H9 (cell line): ENCODE measurements at regions not wholly inside any gene's neighbourhood (a gene's known extent, or its start where the extent isn't known, plus 50 kb on each side); places are given as distances from the start of the nearest gene placed in this dataset.

Source experiments
- DNase-seq: peaks from one replicate; pipeline ENCODE4 v3.0.0-alpha.2; 2017
- H2AFZ ChIP-seq: one replicate; pipeline ENCODE4 v1.6.1; 2013; ENCODE audit warnings: mild to moderate bottlenecking, low read length, control low read depth, moderate library complexity
- H2AK5ac ChIP-seq: 2 replicates; pipeline ENCODE4 v1.6.1; 2013; ENCODE audit warnings: low read length, control low read depth, mixed read lengths; ENCODE audit not compliant: insufficient read length
- H2BK120ac ChIP-seq: one replicate; pipeline ENCODE4 v1.6.1; 2013; ENCODE audit warnings: low read depth, mild to moderate bottlenecking, low read length, control low read depth, inconsistent platforms; ENCODE audit not compliant: poor library complexity, severe bottlenecking
- H2BK12ac ChIP-seq: 2 replicates; pipeline ENCODE4 v1.6.1; 2013; ENCODE audit warnings: low read length, control low read depth, mixed read lengths, low read depth; ENCODE audit not compliant: insufficient read length
- H2BK15ac ChIP-seq: 2 replicates; pipeline ENCODE4 v1.6.1; 2013; ENCODE audit warnings: low read depth, low read length, control low read depth
- H2BK20ac ChIP-seq: one replicate; pipeline ENCODE4 v1.6.1; 2013; ENCODE audit warnings: low read depth, mild to moderate bottlenecking, low read length, control low read depth, inconsistent platforms; ENCODE audit not compliant: poor library complexity, severe bottlenecking
- H2BK5ac ChIP-seq: 2 replicates; pipeline ENCODE4 v1.6.1; 2013; ENCODE audit warnings: low read length, control low read depth, mixed read lengths; ENCODE audit not compliant: insufficient read length
- H3K14ac ChIP-seq: 2 replicates; pipeline ENCODE4 v1.6.1; 2013; ENCODE audit warnings: low read length, control low read depth; ENCODE audit not compliant: insufficient read depth
- H3K18ac ChIP-seq: 2 replicates; pipeline ENCODE4 v1.6.1; 2013; ENCODE audit warnings: low read depth, mild to moderate bottlenecking, mixed read lengths, low read length, control low read depth; ENCODE audit not compliant: insufficient read length
- H3K23ac ChIP-seq: 2 replicates; pipeline ENCODE4 v1.6.1; 2013; ENCODE audit warnings: low read length, control low read depth, mixed read lengths, low read depth; ENCODE audit not compliant: insufficient read length
- H3K23me2 ChIP-seq: 2 replicates; pipeline ENCODE4 v1.6.1; 2013; ENCODE audit warnings: low read depth, mild to moderate bottlenecking, mixed read lengths, low read length, control low read depth; ENCODE audit not compliant: insufficient read length, poor library complexity, severe bottlenecking
- H3K27ac ChIP-seq: 2 replicates; pipeline ENCODE4 v1.5.1; 2013; ENCODE audit warnings: low read length, control low read depth, mixed read lengths, low read depth; ENCODE audit not compliant: insufficient read length
- H3K27me3 ChIP-seq: 2 replicates; pipeline ENCODE4 v1.6.1; 2013; ENCODE audit warnings: low read length, control low read depth, inconsistent platforms; ENCODE audit not compliant: insufficient read depth
- H3K4ac ChIP-seq: 2 replicates; pipeline ENCODE4 v1.6.1; 2013; ENCODE audit warnings: low read depth, mild to moderate bottlenecking, control low read depth, inconsistent platforms, low read length, moderate library complexity
- H3K4me1 ChIP-seq: 2 replicates; pipeline ENCODE4 v1.6.1; 2013; ENCODE audit warnings: low read length, control low read depth, inconsistent platforms; ENCODE audit not compliant: insufficient read depth
- H3K4me2 ChIP-seq: 2 replicates; pipeline ENCODE4 v1.6.1; 2013; ENCODE audit warnings: low read length, control low read depth, mixed read lengths; ENCODE audit not compliant: insufficient read length, insufficient read depth
- H3K56ac ChIP-seq: 2 replicates; pipeline ENCODE4 v1.6.1; 2013; ENCODE audit warnings: low read depth, mild to moderate bottlenecking, mixed read lengths, low read length, control low read depth; ENCODE audit not compliant: insufficient read length
- H3K79me1 ChIP-seq: 2 replicates; pipeline ENCODE4 v1.6.1; 2013; ENCODE audit warnings: low read depth, mild to moderate bottlenecking, moderate library complexity, low read length, control low read depth, inconsistent platforms; ENCODE audit not compliant: insufficient read depth, poor library complexity, severe bottlenecking
- H3K79me2 ChIP-seq: 2 replicates; pipeline ENCODE4 v1.6.1; 2013; ENCODE audit warnings: low read length, control low read depth, inconsistent platforms; ENCODE audit not compliant: insufficient read depth
- H3K9ac ChIP-seq: 2 replicates; pipeline ENCODE4 v1.6.1; 2013; ENCODE audit warnings: low read length, control low read depth, mixed read lengths; ENCODE audit not compliant: insufficient read length; ENCODE audit errors: extremely low read depth
- H3K9me3 ChIP-seq: one replicate; pipeline ENCODE4 v1.6.1; 2013; ENCODE audit warnings: low read depth, low read length, inconsistent platforms; ENCODE audit not compliant: control insufficient read depth
- H3T11ph ChIP-seq: one replicate; pipeline ENCODE4 v1.6.1; 2013; ENCODE audit warnings: mild to moderate bottlenecking, low read length, control low read depth, inconsistent platforms
- H4K20me1 ChIP-seq: one replicate; pipeline ENCODE4 v1.6.1; 2013; ENCODE audit not compliant: control insufficient read depth, insufficient read length, insufficient read depth
- H4K5ac ChIP-seq: 2 replicates; pipeline ENCODE4 v1.6.1; 2013; ENCODE audit warnings: low read depth, mild to moderate bottlenecking, mixed read lengths, low read length, control low read depth; ENCODE audit not compliant: insufficient read length
- H4K8ac ChIP-seq: replicated peaks from 2 replicates; pipeline ENCODE4 v1.6.1; 2013; ENCODE audit warnings: low read length, control low read depth, mixed read lengths, low read depth; ENCODE audit not compliant: insufficient read length
- H4K91ac ChIP-seq: 2 replicates; pipeline ENCODE4 v1.6.1; 2013; ENCODE audit warnings: low read depth, mild to moderate bottlenecking, moderate library complexity, mixed read lengths, low read length, control low read depth; ENCODE audit not compliant: insufficient read length
- H3K27ac Mint-ChIP-seq, 3 experiments: 2 replicates in 2 of 3; 3 replicates in 1 of 3; pipeline ENCODE4 v1.8.0; 2020 to 2021; ENCODE audit warnings: mixed read lengths in 3 of 3, mild to moderate bottlenecking in 1 of 3, moderate library complexity in 1 of 3
- H3K27me3 Mint-ChIP-seq: 2 replicates; pipeline ENCODE4 v1.8.0; 2021; ENCODE audit warnings: low read depth, mild to moderate bottlenecking, moderate library complexity, mixed read lengths
- H3K36me3 Mint-ChIP-seq, 3 experiments: 2 replicates in 2 of 3; 3 replicates in 1 of 3; pipeline ENCODE4 v1.8.0; 2020 to 2021; ENCODE audit warnings: low read depth in 3 of 3, mixed read lengths in 3 of 3; ENCODE audit not compliant: insufficient read depth in 1 of 3
- H3K4me1 Mint-ChIP-seq, 2 experiments: 2 replicates each; pipeline ENCODE4 v1.8.0; 2020; ENCODE audit warnings: mixed read lengths in 2 of 2
- H3K4me3 Mint-ChIP-seq, 2 experiments: 2 replicates in 1 of 2; 3 replicates in 1 of 2; pipeline ENCODE4 v1.8.0; 2020 to 2021; ENCODE audit warnings: mild to moderate bottlenecking in 2 of 2, mixed read lengths in 2 of 2, moderate library complexity in 1 of 2
- H3K9me3 Mint-ChIP-seq, 2 experiments: 2 replicates in 1 of 2; 3 replicates in 1 of 2; pipeline ENCODE4 v1.8.0; 2020; ENCODE audit warnings: mild to moderate bottlenecking in 2 of 2, mixed read lengths in 2 of 2, moderate library complexity in 1 of 2
- WGBS: extraction: QIAGEN DNeasy Blood & Tissue Kit; methylation state at CpG from one replicate; pipeline ENCODE4 v1.1.7; 2013; ENCODE audit warnings: missing lambda C conversion rate, low lambda C conversion rate, mixed read lengths; ENCODE audit not compliant: insufficient read length; ENCODE audit errors: extremely low coverage; 5-methylcytosine and 5-hydroxymethylcytosine counted together
- TF ChIP-seq, protein P1 (sequence below): fragments of 200-600 bp; sonication (generic); conservative IDR thresholded peaks from 3 replicates; pipeline ENCODE4 v1.8.0; 2021; ENCODE audit warnings: antibody characterized with exemption, mild to moderate bottlenecking

DNA sequence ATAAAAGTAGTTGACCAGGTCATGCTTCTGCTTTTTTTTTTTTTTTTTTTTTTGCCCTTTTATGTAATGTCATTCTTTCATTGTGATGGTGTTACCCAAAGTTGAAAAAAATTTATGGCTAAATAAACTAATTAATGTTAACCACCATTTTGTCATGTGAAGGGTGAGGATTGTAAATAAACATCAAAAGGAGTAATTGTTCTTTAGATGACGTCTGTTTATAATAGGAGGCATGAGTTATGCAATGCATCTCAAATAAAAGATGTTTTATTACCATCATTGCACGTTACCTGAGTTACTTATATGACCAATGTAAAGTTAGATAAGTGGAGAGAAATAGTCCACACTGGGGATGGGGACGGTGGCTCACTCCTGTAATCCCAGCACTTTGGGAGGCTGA, 349.9 kb upstream of the PDE3A start:
- Histone ChIP-seq H2BK120ac (no peak overlapping the region), H3K4ac (no peak overlapping the region), H4K8ac (no peak overlapping the region), H3K14ac (no peak overlapping the region), H3K23ac (no peak overlapping the region), H2BK15ac (no peak overlapping the region), H4K20me1 (no peaks in the 10 kb centered on the region), H4K91ac (no peak overlapping the region), H2BK20ac (no peak overlapping the region), H2AFZ (no peak overlapping the region), H2BK5ac (no peak overlapping the region), H3K4me1 (no peaks in the 10 kb centered on the region), H3K4me2 (no peak overlapping the region), H3K23me2 (no peaks in the 10 kb centered on the region), H2AK5ac (no peak overlapping the region), H3K9ac (no peak overlapping the region), H3K18ac (no peak overlapping the region), H4K5ac (no peak overlapping the region), H3K79me2 (no peaks in the 10 kb centered on the region), H3T11ph (no peak overlapping the region), H3K27me3 (no peaks in the 10 kb centered on the region), H2BK12ac (no peak overlapping the region), H3K27ac (no peak overlapping the region), H3K79me1 (no peaks in the 10 kb centered on the region), H3K9me3 (no peaks in the 10 kb centered on the region), H3K56ac (no peak overlapping the region)
- no peaks in the 10 kb centered on the region for H3K27me3 Mint-ChIP-seq
- TF ChIP-seq, protein P1, sequence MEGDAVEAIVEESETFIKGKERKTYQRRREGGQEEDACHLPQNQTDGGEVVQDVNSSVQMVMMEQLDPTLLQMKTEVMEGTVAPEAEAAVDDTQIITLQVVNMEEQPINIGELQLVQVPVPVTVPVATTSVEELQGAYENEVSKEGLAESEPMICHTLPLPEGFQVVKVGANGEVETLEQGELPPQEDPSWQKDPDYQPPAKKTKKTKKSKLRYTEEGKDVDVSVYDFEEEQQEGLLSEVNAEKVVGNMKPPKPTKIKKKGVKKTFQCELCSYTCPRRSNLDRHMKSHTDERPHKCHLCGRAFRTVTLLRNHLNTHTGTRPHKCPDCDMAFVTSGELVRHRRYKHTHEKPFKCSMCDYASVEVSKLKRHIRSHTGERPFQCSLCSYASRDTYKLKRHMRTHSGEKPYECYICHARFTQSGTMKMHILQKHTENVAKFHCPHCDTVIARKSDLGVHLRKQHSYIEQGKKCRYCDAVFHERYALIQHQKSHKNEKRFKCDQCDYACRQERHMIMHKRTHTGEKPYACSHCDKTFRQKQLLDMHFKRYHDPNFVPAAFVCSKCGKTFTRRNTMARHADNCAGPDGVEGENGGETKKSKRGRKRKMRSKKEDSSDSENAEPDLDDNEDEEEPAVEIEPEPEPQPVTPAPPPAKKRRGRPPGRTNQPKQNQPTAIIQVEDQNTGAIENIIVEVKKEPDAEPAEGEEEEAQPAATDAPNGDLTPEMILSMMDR = no peak
- H3K36me3 Mint-ChIP-seq = no peaks in the 10 kb centered on the region
- no peak overlapping the region for H3K27ac Mint-ChIP-seq
- no CpG with 5 or more reads among the region's 3 CpGs for WGBS
- no peaks in the 10 kb centered on the region for H3K9me3 Mint-ChIP-seq
- H3K4me1 Mint-ChIP-seq = no peaks in the 10 kb centered on the region
- no peak for DNase-seq
- no peak overlapping the region for H3K4me3 Mint-ChIP-seq
